Ascending aorta (tissue), 2 donors: ENCODE measurements at regions not wholly inside any gene's neighbourhood (a gene's known extent, or its start where the extent isn't known, plus 50 kb on each side); places are given as distances from the start of the nearest gene placed in this dataset.

ENCODE experiments used
- DNase-seq, 2 donors: peaks; one replicate each; pipeline ENCODE4 v3.0.0-alpha.2; 2019; ENCODE audit warnings: low spot score in 2 of 2
- H3K27ac ChIP-seq, 2 donors: fragments of 200-600 bp; sonication (generic); one replicate each; pipeline ENCODE4 v1.5.1; 2016 to 2017; ENCODE audit warnings: mild to moderate bottlenecking in 1 of 2
- H3K27me3 ChIP-seq: fragments of 200-600 bp; sonication (generic); one replicate; pipeline ENCODE4 v1.5.1; 2017
- H3K36me3 ChIP-seq, 2 donors: fragments of 200-600 bp; sonication (generic); one replicate each; pipeline ENCODE4 v1.5.1; 2016
- H3K4me1 ChIP-seq, 2 donors: fragments of 200-600 bp; sonication (generic); one replicate each; pipeline ENCODE4 v1.5.1; 2016 to 2017; ENCODE audit warnings: mild to moderate bottlenecking in 1 of 2
- H3K4me3 ChIP-seq, 2 donors: fragments of 200-600 bp; sonication (generic); one replicate each; pipeline ENCODE4 v1.5.1; 2016 to 2017; ENCODE audit warnings: mild to moderate bottlenecking in 1 of 2
- H3K9me3 ChIP-seq, 2 donors: fragments of 200-600 bp; sonication (generic); one replicate each; pipeline ENCODE4 v1.5.1; 2016
- CTCF ChIP-seq, 3 experiments: fragments of 200-600 bp in 2 of 3; fragments of 450-650 bp in 1 of 3; sonication (generic) in 2 of 3; IDR thresholded peaks; one replicate each; pipeline ENCODE4 v1.5.1; 2016 to 2019; ENCODE audit warnings: antibody characterized with exemption in 3 of 3, mild to moderate bottlenecking in 1 of 3, moderate library complexity in 1 of 3
- intact Hi-C: fragments of 100-400 bp; cut with DNase I; formaldehyde crosslinking; loops from one replicate; pipeline ENCODE4 v1.15.1; 2023

DNA sequence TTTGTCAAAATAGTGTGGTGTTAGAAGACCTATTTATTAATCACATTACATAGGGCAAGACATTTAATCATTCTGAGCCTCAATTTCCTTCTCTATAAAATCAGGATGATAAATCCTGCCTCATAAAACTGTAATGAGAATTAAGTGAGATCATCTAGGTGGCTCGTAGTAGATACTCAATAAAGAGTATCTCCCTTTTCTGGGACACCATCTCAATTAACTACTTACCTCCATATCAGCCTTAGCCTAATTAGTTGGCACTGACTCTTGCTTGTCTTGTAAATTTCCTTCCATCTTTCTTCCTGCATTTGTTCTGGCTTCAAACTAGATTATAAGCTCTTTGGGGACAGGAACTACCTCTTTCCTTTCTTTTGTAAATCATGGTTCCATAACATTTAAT, 102.6 kb upstream of the TNR start:
- Histone ChIP-seq H3K4me3 (no peak overlapping the region), H3K9me3 (no peaks in the 10 kb centered on the region), H3K27me3 (no peaks in the 10 kb centered on the region), H3K36me3 (no peaks in the 10 kb centered on the region), H3K4me1 (no peaks in the 10 kb centered on the region), H3K27ac (no peak overlapping the region)
- TF ChIP-seq CTCF (IDR thresholded peaks at IDR 0.05): no peak
- intact Hi-C loops: no loop called here
- DNase-seq: no peak

DNA sequence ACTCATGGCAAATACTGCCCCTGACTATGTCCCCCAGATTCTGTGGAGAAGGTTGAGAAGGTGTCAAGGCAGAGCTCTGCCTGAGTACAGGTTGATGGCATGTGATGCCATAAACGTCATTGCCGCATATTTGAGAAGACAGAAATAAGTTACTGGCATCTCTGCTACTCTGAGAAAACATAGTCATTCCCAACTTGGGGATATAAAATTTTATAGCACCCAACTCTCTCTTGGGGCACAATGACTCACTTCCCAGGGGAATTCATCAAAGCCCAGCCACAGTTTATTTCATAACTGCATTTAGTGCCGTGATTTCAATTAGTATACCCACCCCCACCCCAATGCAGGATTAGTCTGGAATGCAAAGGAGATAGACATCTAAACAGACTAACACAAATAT, 101.9 kb upstream of the TNR start:
- TF ChIP-seq CTCF (IDR thresholded peaks at IDR 0.05): no peak
- DNase-seq: no peak
- H3K36me3 ChIP-seq: no peaks in the 10 kb centered on the region
- intact Hi-C loops: no loop called here
- H3K27ac ChIP-seq: no peak overlapping the region
- H3K4me1 ChIP-seq: no peaks in the 10 kb centered on the region
- H3K4me3 ChIP-seq: no peak overlapping the region
- H3K9me3 ChIP-seq: no peaks in the 10 kb centered on the region
- no peaks in the 10 kb centered on the region for H3K27me3 ChIP-seq

DNA sequence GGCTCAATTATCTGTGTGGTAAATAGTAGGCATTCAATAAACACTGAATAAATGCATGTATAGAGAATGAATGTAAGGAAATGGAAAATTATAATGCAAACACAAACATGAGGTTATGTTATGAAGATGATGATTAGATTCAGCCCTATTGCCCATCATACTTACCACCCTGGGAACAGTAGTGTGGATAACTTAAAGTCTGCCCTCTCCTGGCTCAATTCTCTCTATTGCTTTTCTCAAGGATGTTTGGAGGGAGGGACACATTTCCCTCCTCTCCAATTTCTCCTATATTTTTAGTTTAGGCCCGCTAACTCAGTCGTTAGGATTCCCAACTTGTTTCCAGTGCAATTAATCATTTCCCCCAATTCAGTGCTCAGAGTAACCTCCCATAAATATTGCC, 101.5 kb upstream of the TNR start:
- Histone ChIP-seq H3K4me3 (no peak overlapping the region), H3K9me3 (no peaks in the 10 kb centered on the region), H3K4me1 (no peaks in the 10 kb centered on the region), H3K36me3 (no peaks in the 10 kb centered on the region), H3K27me3 (no peaks in the 10 kb centered on the region), H3K27ac (no peak overlapping the region)
- intact Hi-C loops: no loop called here
- no peak for DNase-seq
- TF ChIP-seq CTCF (IDR thresholded peaks at IDR 0.05): no peak

- Histone ChIP-seq H3K4me1 (no peaks in the 10 kb centered on the region), H3K27ac (no peak overlapping the region), H3K4me3 (no peak overlapping the region), H3K27me3 (no peaks in the 10 kb centered on the region), H3K9me3 (no peaks in the 10 kb centered on the region), H3K36me3 (no peaks in the 10 kb centered on the region)
- DNase-seq: no peak
- no peak for TF ChIP-seq CTCF (IDR thresholded peaks at IDR 0.05)
- intact Hi-C loops: no loop called here
Measured at GRCh38 chr1:175842550-175842949, 99.2 kb upstream of the TNR start.

GRCh38 chr1:175841738-175842187, 98.4 kb upstream of the TNR start:
- no peak for TF ChIP-seq CTCF (IDR thresholded peaks at IDR 0.05)
- H3K27me3 ChIP-seq: no peaks in the 10 kb centered on the region
- no peaks in the 10 kb centered on the region for H3K36me3 ChIP-seq
- DNase-seq: no peak
- H3K27ac ChIP-seq: no peak overlapping the region
- intact Hi-C loops: no loop called here
- no peaks in the 10 kb centered on the region for H3K9me3 ChIP-seq
- no peak overlapping the region for H3K4me3 ChIP-seq
- H3K4me1 ChIP-seq: no peaks in the 10 kb centered on the region

DNA sequence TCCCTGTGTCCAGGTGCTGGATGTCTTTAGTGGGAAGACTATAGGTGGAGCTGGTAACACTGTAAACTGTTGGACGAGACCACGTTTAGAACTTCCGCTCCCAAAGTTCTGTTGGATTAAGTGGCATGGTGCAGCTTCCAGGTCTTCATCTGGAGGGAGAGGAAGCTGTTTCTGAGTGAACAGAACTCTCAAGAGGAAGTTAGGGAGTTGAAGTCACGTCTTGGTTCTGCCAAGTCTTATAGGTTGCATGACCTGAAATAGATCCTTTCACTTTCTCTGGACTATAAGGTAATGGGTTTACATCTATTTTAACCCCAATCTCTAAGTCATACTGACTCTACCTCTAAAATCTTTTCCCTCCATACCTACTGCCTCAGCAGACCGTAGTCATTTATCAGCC, 97.4 kb upstream of the TNR start:
- TF ChIP-seq CTCF (IDR thresholded peaks at IDR 0.05): no peak
- no peak for DNase-seq
- Histone ChIP-seq H3K4me1 (no peaks in the 10 kb centered on the region), H3K27ac (no peak overlapping the region), H3K27me3 (no peaks in the 10 kb centered on the region), H3K4me3 (no peak overlapping the region), H3K36me3 (no peaks in the 10 kb centered on the region), H3K9me3 (no peaks in the 10 kb centered on the region)
- intact Hi-C loops: no loop called here
